ENCODE measurements at regions not wholly inside any gene's neighbourhood (a gene's known extent, or its start where the extent isn't known, plus 50 kb on each side); places are given as distances from the start of the nearest gene placed in this dataset.

GRCh38 chr13:83496501-83496900 is 385.8 kb downstream of the SLITRK1 start:
- TF ChIP-seq POLR2A (IDR thresholded peaks at IDR 0.05) = no peak
- TF ChIP-seq, protein P1, sequence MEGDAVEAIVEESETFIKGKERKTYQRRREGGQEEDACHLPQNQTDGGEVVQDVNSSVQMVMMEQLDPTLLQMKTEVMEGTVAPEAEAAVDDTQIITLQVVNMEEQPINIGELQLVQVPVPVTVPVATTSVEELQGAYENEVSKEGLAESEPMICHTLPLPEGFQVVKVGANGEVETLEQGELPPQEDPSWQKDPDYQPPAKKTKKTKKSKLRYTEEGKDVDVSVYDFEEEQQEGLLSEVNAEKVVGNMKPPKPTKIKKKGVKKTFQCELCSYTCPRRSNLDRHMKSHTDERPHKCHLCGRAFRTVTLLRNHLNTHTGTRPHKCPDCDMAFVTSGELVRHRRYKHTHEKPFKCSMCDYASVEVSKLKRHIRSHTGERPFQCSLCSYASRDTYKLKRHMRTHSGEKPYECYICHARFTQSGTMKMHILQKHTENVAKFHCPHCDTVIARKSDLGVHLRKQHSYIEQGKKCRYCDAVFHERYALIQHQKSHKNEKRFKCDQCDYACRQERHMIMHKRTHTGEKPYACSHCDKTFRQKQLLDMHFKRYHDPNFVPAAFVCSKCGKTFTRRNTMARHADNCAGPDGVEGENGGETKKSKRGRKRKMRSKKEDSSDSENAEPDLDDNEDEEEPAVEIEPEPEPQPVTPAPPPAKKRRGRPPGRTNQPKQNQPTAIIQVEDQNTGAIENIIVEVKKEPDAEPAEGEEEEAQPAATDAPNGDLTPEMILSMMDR (IDR thresholded peaks at IDR 0.05) = no peak

Measured in gastroesophageal sphincter (tissue), 3 donors.